HepG2 (cell line): ENCODE measurements at regions not wholly inside any gene's neighbourhood (a gene's known extent, or its start where the extent isn't known, plus 50 kb on each side); places are given as distances from the start of the nearest gene placed in this dataset.
A peak's percentile ranks its signal among the peaks of the same experiment; 100 is the strongest.

Experiments used
- ARNTL ChIP-seq: sonication (generic); formaldehyde crosslinking; IDR thresholded peaks from 2 replicates; pipeline ENCODE4 v1.4.0; 2020; ENCODE audit warnings: mild to moderate bottlenecking, missing genetic modification reagents
- ASH2L ChIP-seq: fragments of 300-600, 200-600 bp; sonication (generic); IDR thresholded peaks from 2 replicates; pipeline ENCODE4 v1.7.0; 2017; ENCODE audit warnings: low read depth, mild to moderate bottlenecking, moderate library complexity, mixed read lengths, low read length; ENCODE audit not compliant: insufficient read length
- BCL6 ChIP-seq: IDR thresholded peaks from 2 replicates; pipeline ENCODE4 v1.6.1; 2016; ENCODE audit warnings: missing genetic modification reagents, missing compliant biosample characterization
- CHD2 ChIP-seq: IDR thresholded peaks from 2 replicates; pipeline ENCODE4 v1.6.1; 2011; ENCODE audit warnings: low read depth, low read length, improper control_type of control experiment
- GATAD2A ChIP-seq: IDR thresholded peaks from 2 replicates; pipeline ENCODE4 v1.6.1; 2016
- HDAC1 ChIP-seq: sonication (generic); formaldehyde crosslinking; IDR thresholded peaks from 2 replicates; pipeline ENCODE4 v1.5.1; 2020; ENCODE audit warnings: mild to moderate bottlenecking, missing genetic modification reagents
- HOXA3 ChIP-seq: sonication (generic); formaldehyde crosslinking; IDR thresholded peaks from 2 replicates; pipeline ENCODE4 v1.5.0; 2020; ENCODE audit warnings: missing genetic modification reagents
- IRF2 ChIP-seq: IDR thresholded peaks from 2 replicates; pipeline ENCODE4 v1.6.1; 2018; ENCODE audit warnings: missing genetic modification reagents, missing compliant biosample characterization
- KLF15 ChIP-seq: sonication (generic); formaldehyde crosslinking; IDR thresholded peaks from 2 replicates; pipeline ENCODE4 v1.8.1; 2023; ENCODE audit warnings: borderline replicate concordance, mild to moderate bottlenecking, inconsistent platforms, missing genetic modification reagents, mixed read lengths
- MATR3 ChIP-seq: sonication (generic); formaldehyde crosslinking; IDR thresholded peaks from 2 replicates; pipeline ENCODE4 v1.4.0; 2020; ENCODE audit warnings: missing genetic modification reagents
- MYPOP ChIP-seq: sonication (generic); formaldehyde crosslinking; IDR thresholded peaks from 2 replicates; pipeline ENCODE4 v1.8.1; 2023; ENCODE audit warnings: mild to moderate bottlenecking, moderate library complexity, missing genetic modification reagents
- NR2F1 ChIP-seq, 2 experiments: fragments of 450-650 bp in 1 of 2; formaldehyde crosslinking in 1 of 2; IDR thresholded peaks; 2 replicates each; pipeline versions ENCODE4 v1.5.0 to v1.6.1; 2016 to 2020; ENCODE audit warnings: mild to moderate bottlenecking in 1 of 2, missing compliant biosample characterization in 1 of 2, missing genetic modification reagents in 1 of 2, moderate library complexity in 1 of 2
- SALL1 ChIP-seq: sonication (generic); formaldehyde crosslinking; IDR thresholded peaks from 2 replicates; pipeline ENCODE4 v1.8.0; 2022; ENCODE audit warnings: mild to moderate bottlenecking, missing genetic modification reagents
- SAP130 ChIP-seq: IDR thresholded peaks from 2 replicates; pipeline ENCODE4 v1.6.1; 2016; ENCODE audit warnings: low read depth
- ZBTB38 ChIP-seq: sonication (generic); formaldehyde crosslinking; IDR thresholded peaks from 2 replicates; pipeline ENCODE4 v1.5.1; 2020; ENCODE audit warnings: mild to moderate bottlenecking, missing genetic modification reagents
- ZGPAT ChIP-seq: IDR thresholded peaks from 2 replicates; pipeline ENCODE4 v1.6.1; 2016; ENCODE audit warnings: mild to moderate bottlenecking
- ZMYM3 ChIP-seq: sonication (generic); formaldehyde crosslinking; IDR thresholded peaks from 2 replicates; pipeline ENCODE4 v1.5.1; 2020; ENCODE audit warnings: mild to moderate bottlenecking, missing genetic modification reagents
- ZNF224 ChIP-seq: sonication (generic); formaldehyde crosslinking; IDR thresholded peaks from 2 replicates; pipeline ENCODE4 v1.5.0; 2020; ENCODE audit warnings: mild to moderate bottlenecking, missing genetic modification reagents
- ZNF512B ChIP-seq: sonication (generic); formaldehyde crosslinking; IDR thresholded peaks from 2 replicates; pipeline ENCODE4 v1.5.1; 2020; ENCODE audit warnings: missing genetic modification reagents, mild to moderate bottlenecking, borderline replicate concordance
- ZNF740 ChIP-seq: sonication (generic); formaldehyde crosslinking; IDR thresholded peaks from 2 replicates; pipeline ENCODE4 v1.4.0; 2020; ENCODE audit warnings: missing genetic modification reagents
- ZNF883 ChIP-seq: sonication (generic); formaldehyde crosslinking; IDR thresholded peaks from 2 replicates; pipeline ENCODE4 v1.5.1; 2020; ENCODE audit warnings: mild to moderate bottlenecking, missing genetic modification reagents; ENCODE audit errors: not compliant biosample characterization
- ZSCAN25 ChIP-seq: sonication (generic); formaldehyde crosslinking; IDR thresholded peaks from 2 replicates; pipeline ENCODE4 v1.8.0; 2022; ENCODE audit warnings: mild to moderate bottlenecking, missing genetic modification reagents

- TF ChIP-seq HDAC1 (peak; percentile 36; the same call in 1 of the 2 replicates), ZNF740 (CRISPR knock-in tag) (peak; percentile 58; the same call in 1 of the 2 replicates), HOXA3 (CRISPR knock-in tag) (peak; percentile 45; the same call in 1 of the 2 replicates), SALL1 (CRISPR knock-in tag) (peak; percentile 13; the same call in 1 of the 2 replicates), ZBTB38 (CRISPR knock-in tag) (0 out of 2 replicates have a peak, but pooled peaks have one; percentile 49), KLF15 (no peak), ZMYM3 (CRISPR knock-in tag) (peak; percentile 57; the same call in 1 of the 2 replicates), MYPOP (CRISPR knock-in tag) (0 out of 2 replicates have a peak, but pooled peaks have one; percentile 18), MATR3 (CRISPR knock-in tag) (no peak), ZNF512B (CRISPR knock-in tag) (0 out of 2 replicates have a peak, but pooled peaks have one; percentile 61), ZSCAN25 (CRISPR knock-in tag) (0 out of 2 replicates have a peak, but pooled peaks have one; percentile 44), NR2F1 (CRISPR knock-in tag; IDR thresholded peaks at IDR 0.05) (no peak), ASH2L (peak; percentile 82), ZGPAT (CRISPR knock-in tag) (peak; percentile 20; the same call in 1 of the 2 replicates), SAP130 (CRISPR knock-in tag) (peak; percentile 70), BCL6 (no peak), ARNTL (CRISPR knock-in tag) (no peak), ZNF224 (CRISPR knock-in tag) (no peak), IRF2 (peak; percentile 99), GATAD2A (CRISPR knock-in tag) (0 out of 2 replicates have a peak, but pooled peaks have one; percentile 13), ZNF883 (peak; percentile 31), CHD2 (no peak)
These were observed 50.3 kb upstream of the ENPP6 start (continued) for GRCh38 chr4:184267673-184268583.
